ENCODE measurements at regions not wholly inside any gene's neighbourhood (a gene's known extent, or its start where the extent isn't known, plus 50 kb on each side); places are given as distances from the start of the nearest gene placed in this dataset.

DNA sequence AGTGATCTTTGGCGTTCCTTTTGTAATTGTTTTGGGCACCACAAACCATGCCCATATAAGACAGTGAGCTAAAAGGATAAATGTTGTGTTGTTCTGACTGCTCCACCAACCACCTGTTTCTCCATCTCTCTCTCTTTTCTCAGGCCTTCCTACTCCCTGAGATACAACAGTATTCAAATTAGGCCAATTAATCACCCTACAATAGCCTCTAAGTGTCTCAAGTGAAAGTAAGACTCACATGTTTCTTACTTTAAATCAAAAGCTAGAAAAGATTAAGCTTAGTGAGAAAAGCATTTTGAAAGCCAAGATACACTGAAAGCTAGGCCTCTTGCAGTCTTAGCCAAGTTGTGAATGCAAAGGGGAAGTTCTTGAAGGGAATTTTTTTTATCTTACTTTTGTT lies 268.8 kb upstream of the NREP start:
- DNase-seq (ENCODE audit: low spot score) = no peak

- no peak for DNase-seq (ENCODE audit: low spot score)
Measured at GRCh38 chr5:112024769-112025168, 267.8 kb upstream of the NREP start.

DNA sequence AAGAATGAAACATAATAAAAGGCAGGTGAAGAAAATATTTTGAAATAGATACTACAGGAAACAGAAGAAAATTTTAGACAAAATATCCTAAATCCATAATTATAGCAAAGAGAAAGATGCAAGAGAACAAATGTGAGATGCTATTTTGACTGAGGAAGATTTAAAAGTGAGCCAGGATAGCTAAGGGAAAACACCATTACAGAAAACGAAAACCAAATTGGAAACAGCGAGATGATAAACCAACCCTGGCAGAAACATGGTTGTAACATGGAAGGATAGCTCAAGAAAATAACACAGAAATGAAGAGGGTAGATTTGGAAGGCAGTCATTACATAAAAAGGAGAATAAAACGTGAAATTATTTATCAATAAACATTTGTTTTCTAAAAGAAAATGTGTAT lies 267.2 kb upstream of the NREP start:
- DNase-seq (ENCODE audit: low spot score) = no peak

GRCh38 chr5:112023766-112024165 lies 266.8 kb upstream of the NREP start:
- DNase-seq (ENCODE audit: low spot score) = no peak

DNA sequence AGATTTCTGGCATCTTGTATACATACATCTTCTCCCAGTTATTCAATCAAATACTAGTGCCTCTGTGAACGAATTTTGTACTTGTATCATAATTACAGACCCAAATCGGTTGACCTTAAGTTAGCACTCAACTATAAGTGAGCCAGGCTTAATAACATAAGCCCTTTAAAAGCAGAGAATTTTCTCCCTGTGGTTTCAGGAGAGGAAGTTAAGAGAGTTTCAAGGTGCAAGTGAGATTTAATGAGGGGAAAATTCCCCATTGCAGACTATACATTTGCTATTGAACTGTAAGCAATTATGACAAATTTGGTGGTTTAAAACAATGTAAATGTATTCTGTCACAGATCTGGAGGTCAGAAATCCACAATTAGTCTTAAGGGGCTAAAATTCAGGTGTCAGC lies 261.9 kb upstream of the NREP start:
- DNase-seq (ENCODE audit: low spot score) = no peak

- no peak for DNase-seq (ENCODE audit: low spot score)
Measured at GRCh38 chr5:112016980-112017379, 260.0 kb upstream of the NREP start.

DNA sequence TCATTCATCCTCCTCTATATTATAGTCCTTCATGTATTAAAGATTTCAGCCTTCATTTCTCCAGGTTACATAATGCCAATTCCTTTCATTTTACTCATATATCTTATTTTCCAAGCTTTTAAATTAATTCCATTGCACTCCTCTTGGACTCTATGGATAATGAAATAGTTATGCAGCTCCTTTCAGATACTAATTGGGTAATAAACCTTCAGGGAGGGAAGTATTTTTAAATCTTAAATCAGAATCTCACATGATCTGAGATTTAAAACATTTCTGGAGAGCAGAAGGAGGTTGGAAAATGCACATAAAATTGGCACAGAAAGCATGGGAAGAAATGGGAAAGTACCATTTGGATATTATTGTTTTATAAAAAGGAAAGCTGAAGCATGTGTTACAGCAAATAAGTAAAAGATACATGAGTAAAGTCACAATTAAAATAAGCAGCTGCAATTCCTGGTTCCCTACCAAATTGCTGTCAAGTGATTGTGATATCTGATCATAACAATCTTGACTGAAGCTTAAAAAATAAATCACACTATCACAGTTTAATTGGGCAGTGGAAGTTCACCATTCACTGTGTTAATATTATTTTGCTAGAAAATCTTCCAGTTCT lies 257.9 kb upstream of the NREP start:
- no peak for DNase-seq (ENCODE audit: low spot score)

DNA sequence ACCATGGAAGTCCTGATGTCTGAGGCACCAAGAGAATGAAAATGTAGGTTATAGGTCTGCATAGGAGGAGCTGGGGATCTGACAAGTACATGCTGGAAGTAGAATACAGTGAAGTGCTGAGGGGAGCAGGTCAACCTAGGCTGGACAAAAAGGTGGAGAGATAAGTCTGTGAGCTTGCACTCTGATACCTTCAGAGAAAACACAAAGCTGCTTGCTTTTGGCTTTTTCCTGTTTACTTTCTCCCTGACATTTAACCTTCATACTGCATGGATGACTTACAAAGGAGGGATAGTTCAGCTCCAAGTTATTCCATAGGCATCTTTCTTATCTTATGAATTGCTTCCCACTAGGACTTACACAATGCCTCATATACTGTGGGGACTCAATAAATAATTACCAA lies 256.7 kb upstream of the NREP start:
- DNase-seq (ENCODE audit: low spot score) = no peak

DNA sequence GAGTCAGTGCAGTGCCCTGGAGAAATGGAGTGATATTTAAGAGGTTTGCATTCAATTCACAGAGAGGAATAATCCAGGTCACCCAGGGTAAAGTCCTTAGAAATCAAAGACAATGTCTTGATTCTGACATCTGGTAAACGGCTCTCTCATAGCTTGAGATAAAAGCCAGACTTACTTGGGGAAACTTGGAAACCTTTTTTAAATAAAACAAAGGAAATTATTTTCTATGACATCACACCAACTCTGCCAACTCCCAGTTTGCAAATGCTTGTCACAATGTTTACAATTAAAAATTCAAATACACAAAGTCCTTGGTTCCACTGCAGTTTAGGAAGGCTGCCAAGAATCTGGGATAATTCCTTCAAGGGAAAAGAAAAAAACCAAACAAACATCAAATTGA lies 255.1 kb upstream of the NREP start:
- no peak for DNase-seq (ENCODE audit: low spot score)

- no peak for DNase-seq (ENCODE audit: low spot score)
Measured at GRCh38 chr5:112010475-112010874, 253.5 kb upstream of the NREP start.

DNA sequence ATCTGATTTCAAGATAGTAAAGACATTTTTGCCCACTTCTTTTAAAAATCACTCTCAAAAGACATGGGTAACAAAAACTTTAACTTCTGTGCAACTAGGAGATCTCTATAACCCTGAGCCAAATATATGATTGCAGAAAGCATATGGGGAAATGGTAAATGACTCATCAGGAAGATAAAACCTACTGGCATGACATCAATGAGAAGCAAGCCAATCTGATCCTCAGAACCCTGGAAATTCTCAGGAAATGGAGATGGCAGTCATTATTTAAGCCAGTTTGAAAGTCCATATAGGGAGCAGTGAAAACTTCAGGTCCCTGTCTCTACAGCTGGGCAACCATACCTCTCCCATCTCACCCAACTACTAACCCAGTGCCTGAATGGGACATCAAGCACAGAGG lies 249.7 kb upstream of the NREP start:
- DNase-seq (ENCODE audit: low spot score) = peak; percentile 72

DNA sequence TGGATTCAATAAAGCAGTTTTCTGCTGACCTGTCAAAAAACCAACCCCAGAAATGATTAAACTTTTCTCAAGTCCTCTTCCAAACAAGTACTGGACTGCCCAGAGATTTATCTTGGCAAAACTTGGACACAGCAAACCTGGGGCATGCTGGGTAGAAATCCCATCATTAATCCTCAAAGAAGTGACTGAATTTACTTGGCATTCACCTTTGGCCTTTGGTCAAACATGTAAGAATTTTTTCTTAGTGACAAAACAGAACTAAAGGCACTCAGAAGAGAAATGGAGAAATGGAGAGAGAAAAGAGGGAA lies 248.6 kb upstream of the NREP start:
- DNase-seq (ENCODE audit: low spot score) = peak; percentile 37

DNA sequence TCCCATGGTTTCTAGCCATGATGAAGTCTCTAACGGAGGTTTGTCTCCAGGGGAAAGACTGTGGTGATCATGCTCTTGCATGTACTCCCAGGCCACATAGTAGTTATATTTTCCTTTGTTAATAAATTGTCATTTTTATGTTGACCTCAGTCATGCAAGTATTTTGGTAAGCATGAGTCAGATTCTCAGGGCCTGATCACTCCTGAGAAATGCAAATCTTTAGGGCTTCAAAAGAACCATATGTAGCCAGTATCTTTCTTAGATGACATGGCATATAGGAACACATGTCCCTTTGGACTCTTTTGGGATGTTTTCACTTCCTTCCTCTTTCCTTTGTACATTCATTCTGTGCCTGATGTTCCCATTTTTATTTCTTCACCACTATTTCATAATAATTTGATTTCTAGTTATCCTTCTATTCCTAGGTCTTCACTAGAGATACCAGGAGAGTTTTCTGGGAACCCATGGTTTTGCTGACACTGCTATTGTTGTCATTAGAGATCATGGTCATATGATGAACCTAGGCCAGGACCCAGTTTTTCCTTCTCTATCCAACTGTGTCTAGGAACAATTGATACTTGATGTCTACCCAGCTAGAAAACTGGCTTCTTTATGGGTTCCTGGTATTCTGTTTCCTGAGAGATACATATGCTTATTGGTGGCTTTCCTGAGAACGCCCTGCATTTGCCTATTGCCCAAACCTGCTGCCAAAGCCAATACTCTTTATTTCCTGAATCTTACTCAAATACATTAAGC lies 248.1 kb upstream of the NREP start:
- DNase-seq (ENCODE audit: low spot score) = no peak

- DNase-seq (ENCODE audit: low spot score) = no peak
Measured at GRCh38 chr5:112002376-112002775, 245.4 kb upstream of the NREP start.

GRCh38 chr5:111999286-111999685 lies 242.3 kb upstream of the NREP start:
- no peak for DNase-seq (ENCODE audit: low spot score)

- no peak for DNase-seq (ENCODE audit: low spot score)
Measured at GRCh38 chr5:111998871-111999270, 241.9 kb upstream of the NREP start.

- no peak for DNase-seq (ENCODE audit: low spot score)
Measured at GRCh38 chr5:111997711-111998110, 240.7 kb upstream of the NREP start.

GRCh38 chr5:111997308-111997707 lies 240.3 kb upstream of the NREP start:
- DNase-seq (ENCODE audit: low spot score) = no peak

DNA sequence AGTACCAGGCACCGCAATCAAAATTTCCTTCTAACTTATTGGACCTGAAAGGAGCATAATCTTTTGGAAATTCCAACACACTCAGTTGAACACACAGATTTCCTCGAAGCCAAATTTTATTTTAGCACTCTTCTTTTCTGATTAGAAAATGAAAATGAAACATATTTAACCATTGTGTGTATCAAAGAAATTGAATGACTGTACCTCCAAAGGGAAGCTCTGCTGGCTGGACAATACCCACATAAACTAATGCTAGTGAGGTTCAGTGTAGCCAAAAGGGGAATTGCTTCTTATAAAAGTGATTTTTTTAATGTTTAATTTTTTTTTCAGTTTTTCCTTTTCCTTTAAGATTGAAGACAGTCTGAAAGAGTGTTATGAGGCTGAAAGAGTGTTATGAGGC lies 239.6 kb upstream of the NREP start:
- no peak for DNase-seq (ENCODE audit: low spot score)

DNA sequence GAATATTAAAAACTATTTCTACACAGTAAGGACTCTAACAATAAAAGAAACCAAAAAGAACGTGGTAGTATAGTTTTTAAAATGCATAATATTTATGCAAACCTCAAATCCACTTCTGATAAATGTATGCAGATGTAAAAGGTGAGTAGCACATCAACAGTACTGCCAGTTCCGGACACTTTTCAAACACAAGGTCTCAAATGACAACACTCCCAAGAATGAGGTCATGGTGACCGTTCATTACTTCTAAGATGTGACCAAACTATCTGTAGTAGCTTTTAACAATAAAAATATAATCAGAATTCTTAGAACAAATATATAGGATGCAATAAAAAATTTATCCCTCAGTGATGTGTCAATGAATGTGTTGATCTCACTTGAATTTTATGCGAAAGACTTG lies 238.7 kb upstream of the NREP start:
- DNase-seq (ENCODE audit: low spot score) = no peak

GRCh38 chr5:111993242-111993641 lies 236.2 kb upstream of the NREP start:
- DNase-seq (ENCODE audit: low spot score) = no peak

- no peak for DNase-seq (ENCODE audit: low spot score)
Measured at GRCh38 chr5:111984044-111984443, 227.1 kb upstream of the NREP start.

- DNase-seq (ENCODE audit: low spot score) = no peak
Measured at GRCh38 chr5:111983459-111983858, 226.5 kb upstream of the NREP start.

GRCh38 chr5:111977436-111977829 lies 220.4 kb upstream of the NREP start:
- DNase-seq (ENCODE audit: low spot score) = no peak

Measured in umbilical cord (tissue), 1 donor.